Vagina (tissue), 2 donors: ENCODE measurements at regions not wholly inside any gene's neighbourhood (a gene's known extent, or its start where the extent isn't known, plus 50 kb on each side); places are given as distances from the start of the nearest gene placed in this dataset.

ENCODE experiments used
- POLR2A ChIP-seq, 2 donors: fragments of 450-650 bp; IDR thresholded peaks; one replicate each; pipeline ENCODE4 v1.6.1; 2017; ENCODE audit warnings: antibody characterized with exemption in 2 of 2, mild to moderate bottlenecking in 2 of 2, moderate library complexity in 2 of 2
- POLR2AphosphoS5 ChIP-seq, 2 donors: sonication (generic); formaldehyde crosslinking; IDR thresholded peaks; one replicate each; pipeline ENCODE4 v1.9.0; 2017; ENCODE audit warnings: antibody characterized with exemption in 2 of 2, mild to moderate bottlenecking in 2 of 2, low read depth in 1 of 2; ENCODE audit not compliant: insufficient read depth in 1 of 2
- TF ChIP-seq, protein P1 (sequence below), 3 experiments: fragments of 450-650 bp in 2 of 3; fragments of 200-600 bp in 1 of 3; sonication (generic) in 1 of 3; IDR thresholded peaks; one replicate each; pipeline ENCODE4 v1.5.1; 2017 to 2019; ENCODE audit warnings: antibody characterized with exemption in 3 of 3, mild to moderate bottlenecking in 2 of 3, moderate library complexity in 2 of 3

- TF ChIP-seq, protein P1, sequence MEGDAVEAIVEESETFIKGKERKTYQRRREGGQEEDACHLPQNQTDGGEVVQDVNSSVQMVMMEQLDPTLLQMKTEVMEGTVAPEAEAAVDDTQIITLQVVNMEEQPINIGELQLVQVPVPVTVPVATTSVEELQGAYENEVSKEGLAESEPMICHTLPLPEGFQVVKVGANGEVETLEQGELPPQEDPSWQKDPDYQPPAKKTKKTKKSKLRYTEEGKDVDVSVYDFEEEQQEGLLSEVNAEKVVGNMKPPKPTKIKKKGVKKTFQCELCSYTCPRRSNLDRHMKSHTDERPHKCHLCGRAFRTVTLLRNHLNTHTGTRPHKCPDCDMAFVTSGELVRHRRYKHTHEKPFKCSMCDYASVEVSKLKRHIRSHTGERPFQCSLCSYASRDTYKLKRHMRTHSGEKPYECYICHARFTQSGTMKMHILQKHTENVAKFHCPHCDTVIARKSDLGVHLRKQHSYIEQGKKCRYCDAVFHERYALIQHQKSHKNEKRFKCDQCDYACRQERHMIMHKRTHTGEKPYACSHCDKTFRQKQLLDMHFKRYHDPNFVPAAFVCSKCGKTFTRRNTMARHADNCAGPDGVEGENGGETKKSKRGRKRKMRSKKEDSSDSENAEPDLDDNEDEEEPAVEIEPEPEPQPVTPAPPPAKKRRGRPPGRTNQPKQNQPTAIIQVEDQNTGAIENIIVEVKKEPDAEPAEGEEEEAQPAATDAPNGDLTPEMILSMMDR (IDR thresholded peaks at IDR 0.05), result no peak
- TF ChIP-seq POLR2A (IDR thresholded peaks at IDR 0.05) (no peak), POLR2AphosphoS5 (IDR thresholded peaks at IDR 0.05; ENCODE audit: insufficient read depth in 1 of 2, low read depth in 1 of 2) (no peak)
Observed at GRCh38 chr3:159821736-159822135, 166.9 kb upstream of the IL12A start.
